ENCODE measurements at regions not wholly inside any gene's neighbourhood (a gene's known extent, or its start where the extent isn't known, plus 50 kb on each side); places are given as distances from the start of the nearest gene placed in this dataset.

DNA sequence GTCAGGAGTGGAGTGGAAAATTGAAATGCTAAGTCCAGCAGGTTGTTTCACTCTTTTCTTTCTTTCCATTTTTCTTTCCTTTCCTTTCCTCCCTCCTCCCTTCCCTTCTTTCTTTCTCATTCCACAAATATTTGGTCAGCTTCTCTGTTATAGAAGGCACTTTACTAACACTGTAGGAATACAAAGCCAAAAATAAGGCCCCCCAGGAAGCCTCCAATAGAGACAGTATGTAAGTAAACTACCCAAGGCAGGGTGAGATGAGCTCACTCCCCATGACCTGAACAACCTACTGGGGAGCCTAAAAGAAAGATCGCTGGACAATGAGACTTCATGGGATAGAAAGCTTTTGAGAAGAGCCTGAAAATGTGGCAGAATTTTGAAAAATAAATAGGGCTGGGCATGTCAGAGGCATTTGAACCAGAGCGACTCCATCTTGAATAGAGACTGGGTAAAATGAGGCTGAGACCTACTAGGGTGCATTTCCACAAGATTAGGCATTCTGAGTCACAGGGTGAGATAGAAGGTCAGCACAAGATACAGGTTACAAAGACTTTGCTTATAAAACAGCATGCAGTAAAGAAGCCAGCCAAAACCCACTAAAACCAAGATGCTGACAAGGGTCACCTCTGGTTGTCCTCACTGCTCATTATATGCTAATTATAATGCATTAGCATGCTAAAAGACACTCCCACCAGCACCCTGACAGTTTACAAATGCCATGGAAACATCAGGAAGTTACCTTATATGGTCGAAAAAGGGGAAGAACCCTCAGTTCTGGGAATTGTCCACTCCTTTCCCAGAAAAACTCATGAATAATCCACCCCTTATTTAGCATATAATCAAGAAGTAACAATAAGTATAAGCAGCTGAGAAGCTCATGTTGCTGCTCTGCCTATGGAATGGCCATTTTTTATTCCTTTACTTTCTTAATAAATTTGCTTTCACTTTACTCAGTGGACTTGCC lies 158.9 kb upstream of the EGFLAM start:
- no peak for DNase-seq (ENCODE audit: low read depth in 3 of 3)

DNA sequence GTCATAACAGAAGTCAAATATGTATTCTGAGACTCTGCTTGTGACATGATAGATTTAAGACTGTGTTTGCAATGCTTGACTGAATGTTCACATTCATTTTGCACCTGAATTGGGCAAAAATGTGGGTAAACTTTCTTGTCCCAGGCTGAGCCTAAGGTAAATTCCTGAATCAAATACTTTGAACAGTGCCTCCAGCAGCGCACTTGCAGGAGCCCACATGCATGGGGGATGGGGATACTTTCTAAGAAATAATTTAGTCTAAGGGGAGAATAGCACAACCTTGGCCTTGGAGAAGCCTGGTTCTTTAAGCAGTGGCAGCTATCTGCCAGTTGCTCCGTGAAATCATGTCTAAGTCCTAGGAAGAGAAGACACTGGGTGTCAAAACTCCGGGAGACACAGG lies 163.5 kb upstream of the EGFLAM start:
- DNase-seq (ENCODE audit: low read depth in 3 of 3), result no peak

DNA sequence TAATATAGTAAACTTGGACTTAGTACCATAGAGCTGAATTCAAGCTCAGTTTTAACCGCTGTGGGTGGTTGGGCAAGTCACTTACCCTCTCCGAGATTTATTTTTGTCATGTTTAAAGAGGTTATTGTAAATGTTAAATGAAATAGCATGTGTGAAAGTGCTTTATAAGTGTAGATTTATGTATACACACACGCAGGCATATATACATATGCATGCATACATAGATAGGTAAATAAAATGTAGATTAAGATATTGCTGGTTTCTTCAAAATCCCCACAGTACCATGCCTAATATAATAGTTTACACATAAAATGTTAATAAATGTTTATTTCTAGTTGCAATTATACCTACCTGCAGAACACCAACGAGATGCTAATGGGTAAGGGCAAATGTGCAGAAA lies 164.5 kb upstream of the EGFLAM start:
- DNase-seq (ENCODE audit: low read depth in 3 of 3), result no peak

DNA sequence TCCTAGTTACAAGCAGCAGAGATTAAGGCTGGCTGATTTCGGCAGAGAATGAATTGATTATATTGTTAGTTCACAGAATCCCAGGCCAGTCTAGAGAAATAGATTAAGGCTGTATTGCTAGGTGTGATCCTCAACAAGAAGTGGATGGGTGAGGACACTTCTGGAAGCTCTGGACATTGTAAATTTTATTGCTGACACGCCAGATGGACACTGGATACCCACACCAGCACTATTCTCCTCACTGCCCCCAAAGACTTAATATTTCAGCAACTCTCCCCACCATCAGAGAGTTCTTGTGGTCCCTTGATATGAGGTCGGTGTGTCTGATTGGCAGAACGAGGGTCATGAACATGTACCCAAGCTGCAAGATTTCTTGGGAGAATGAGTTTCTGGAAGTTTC lies 171.6 kb upstream of the EGFLAM start:
- no peak for DNase-seq (ENCODE audit: low read depth in 3 of 3)

- DNase-seq (ENCODE audit: low read depth in 3 of 3), result no peak
These were observed 178.5 kb upstream of the EGFLAM start for GRCh38 chr5:38079620-38080402.

DNA sequence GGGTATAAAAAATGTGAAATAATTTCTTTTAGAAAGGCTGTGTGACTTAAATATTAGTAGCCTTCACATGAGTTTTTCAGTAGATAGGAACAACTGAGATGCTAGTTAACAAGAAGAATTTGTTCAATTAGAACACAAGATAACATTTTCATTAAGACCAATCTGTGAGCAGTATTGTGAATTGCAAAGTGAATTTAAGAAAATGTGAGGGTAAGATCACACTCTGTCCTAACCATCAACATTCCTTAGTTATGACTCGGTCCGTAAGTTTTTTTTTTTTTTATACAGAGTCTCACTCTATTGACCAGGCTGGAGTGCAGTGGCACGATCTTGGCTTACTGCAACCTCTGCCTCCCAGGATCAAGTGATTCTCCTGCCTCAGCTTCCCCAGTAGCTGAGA lies 180.2 kb upstream of the EGFLAM start:
- no peak for DNase-seq (ENCODE audit: low read depth in 3 of 3)

DNA sequence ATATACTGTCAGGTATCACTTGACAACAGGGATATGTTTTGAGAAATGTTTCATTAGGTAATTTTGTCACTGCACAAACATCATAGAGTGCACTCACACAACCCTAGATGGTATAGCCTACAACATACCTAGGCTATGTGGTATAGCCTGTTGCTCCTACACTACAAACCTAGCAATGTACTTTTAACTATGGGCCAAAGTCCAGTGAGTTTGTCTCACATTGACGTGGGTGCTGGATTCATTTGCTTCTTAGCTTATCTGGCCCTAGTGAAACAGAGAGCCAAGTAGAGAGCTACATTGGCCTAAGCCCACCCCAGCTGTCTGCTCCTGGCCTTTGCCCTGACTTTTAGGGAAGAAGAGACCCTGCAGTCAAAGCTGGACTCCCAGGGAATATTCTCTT lies 180.7 kb upstream of the EGFLAM start:
- no peak for DNase-seq (ENCODE audit: low read depth in 3 of 3)

- DNase-seq (ENCODE audit: low read depth in 3 of 3), result no peak
These were observed 186.3 kb upstream of the EGFLAM start for GRCh38 chr5:38071831-38072694.

GRCh38 chr5:38070304-38070950 lies 187.9 kb upstream of the EGFLAM start:
- no peak for DNase-seq (ENCODE audit: low read depth in 3 of 3)

DNA sequence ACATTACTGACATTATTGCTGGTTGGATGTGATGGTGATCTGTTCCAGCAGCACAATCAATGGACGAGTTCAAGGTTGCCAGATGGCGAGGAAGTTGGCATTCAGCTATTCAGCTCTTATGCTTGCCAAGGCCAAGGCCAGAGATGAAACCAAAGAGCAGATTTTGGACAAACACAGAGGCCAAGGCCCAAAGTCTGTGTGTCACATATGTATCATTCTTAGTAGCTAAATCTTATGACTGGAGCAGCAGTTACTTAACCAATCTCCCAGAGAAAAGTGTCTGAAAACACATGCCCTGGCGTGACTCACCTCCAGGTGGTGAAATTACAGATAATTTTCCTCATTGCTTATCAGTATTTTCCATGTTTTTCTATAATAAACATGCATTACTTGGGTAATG lies 189.0 kb upstream of the EGFLAM start:
- DNase-seq (ENCODE audit: low read depth in 3 of 3), result no peak

- no peak for DNase-seq (ENCODE audit: low read depth in 3 of 3)
These were observed 198.0 kb upstream of the EGFLAM start for GRCh38 chr5:38060354-38060753.

GRCh38 chr5:38059876-38060275 lies 198.5 kb upstream of the EGFLAM start:
- no peak for DNase-seq (ENCODE audit: low read depth in 3 of 3)

- no peak for DNase-seq (ENCODE audit: low read depth in 3 of 3)
These were observed 206.4 kb upstream of the EGFLAM start for GRCh38 chr5:38051711-38052511.

DNA sequence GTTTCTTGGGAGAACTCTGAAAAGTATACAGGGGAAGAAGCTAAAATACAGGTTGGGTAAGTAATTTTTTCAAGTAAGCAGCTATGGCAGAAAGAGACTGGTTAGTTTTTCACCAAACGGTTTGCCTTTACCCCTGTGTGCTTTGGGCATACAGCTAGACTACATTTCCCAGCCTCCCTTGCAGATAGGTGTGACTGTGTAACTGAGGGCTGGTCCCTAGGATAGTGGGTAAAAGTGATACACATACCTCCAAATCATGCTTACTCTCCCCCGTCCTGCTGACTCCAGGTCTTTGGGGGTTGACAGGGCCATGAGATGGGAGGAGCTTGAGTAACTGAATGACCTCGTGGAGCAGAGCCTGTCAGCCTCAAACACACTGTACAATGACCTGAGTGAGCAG lies 208.6 kb upstream of the GDNF start:
- no peak for DNase-seq (ENCODE audit: low read depth in 3 of 3)

DNA sequence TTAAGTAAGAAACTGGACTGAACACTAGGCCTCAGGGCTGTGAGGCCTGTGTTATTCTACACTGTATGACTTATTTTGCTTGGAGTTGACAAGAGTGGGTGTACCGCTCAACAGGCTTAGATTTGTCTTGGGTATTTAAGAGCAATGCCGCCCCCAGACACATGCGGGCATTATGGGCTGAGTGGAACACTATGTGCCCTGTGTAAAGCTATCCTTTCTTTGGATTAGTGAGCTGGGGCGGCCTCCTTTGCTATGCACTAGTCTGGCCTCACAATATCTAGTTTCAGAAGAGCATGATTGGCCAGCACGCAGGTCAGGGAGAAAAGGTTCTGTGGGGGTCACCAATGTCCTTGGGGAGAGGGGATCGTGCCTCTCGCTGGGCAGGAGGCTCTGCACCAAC lies 206.3 kb upstream of the GDNF start:
- no peak for DNase-seq (ENCODE audit: low read depth in 3 of 3)

DNA sequence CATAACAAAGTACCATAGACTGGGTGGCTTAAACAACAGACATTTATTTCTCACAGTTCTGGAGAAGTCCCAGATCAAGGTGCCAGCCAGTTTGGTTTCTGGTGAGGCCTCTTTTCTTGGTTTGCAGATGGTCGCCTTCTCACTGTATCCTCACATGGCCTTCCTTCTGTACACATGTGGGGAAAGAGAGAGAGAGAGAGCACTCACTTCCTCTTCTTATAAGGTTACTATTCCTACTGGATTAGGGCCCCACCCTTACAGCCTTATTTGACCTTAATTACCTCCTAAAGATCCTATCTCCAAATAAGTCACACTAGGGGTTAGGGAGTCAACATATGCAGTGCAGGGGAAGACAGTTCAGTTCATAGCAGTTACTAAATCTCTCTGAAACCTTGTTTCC lies 205.6 kb upstream of the GDNF start:
- no peak for DNase-seq (ENCODE audit: low read depth in 3 of 3)

- no peak for DNase-seq (ENCODE audit: low read depth in 3 of 3)
These were observed 200.0 kb upstream of the GDNF start for GRCh38 chr5:38039826-38040225.

DNA sequence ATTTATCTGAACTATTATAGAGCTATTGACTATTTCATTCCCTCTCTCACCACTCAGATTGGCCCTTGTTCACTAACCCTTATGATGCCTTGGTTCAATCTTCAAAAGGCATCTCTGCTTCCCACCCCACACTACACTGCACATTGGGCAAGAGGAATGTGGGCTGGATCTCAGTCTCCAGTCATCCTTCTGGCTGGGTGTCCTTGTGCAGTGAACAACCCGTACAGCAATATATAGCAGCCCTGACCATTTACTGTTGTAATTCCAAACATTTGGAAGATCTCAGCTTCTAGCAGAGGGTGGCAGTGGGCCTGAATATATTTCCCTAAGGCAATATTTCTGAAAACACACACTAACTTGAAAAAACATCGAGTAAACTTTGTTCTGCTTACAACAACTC lies 199.2 kb upstream of the GDNF start:
- no peak for DNase-seq (ENCODE audit: low read depth in 3 of 3)

DNA sequence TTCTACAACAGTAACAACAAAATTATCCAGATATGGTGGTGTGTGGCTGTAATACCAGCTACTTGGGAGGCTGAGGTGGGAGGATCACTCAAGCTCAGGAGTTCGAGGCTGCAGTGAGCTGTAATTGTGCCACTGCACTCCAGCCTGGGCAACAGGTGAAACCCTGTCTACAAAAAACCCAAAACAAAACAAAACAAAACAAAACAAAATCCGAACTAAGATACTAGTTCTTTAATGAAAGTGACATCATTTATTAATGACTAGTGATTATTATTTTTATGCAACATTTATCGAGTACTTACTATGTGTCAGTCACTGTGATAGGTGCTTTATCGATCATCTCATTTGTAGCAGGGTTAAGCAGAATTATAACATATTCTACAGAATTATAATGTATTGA lies 196.9 kb upstream of the GDNF start:
- DNase-seq (ENCODE audit: low read depth in 3 of 3), result no peak

- DNase-seq (ENCODE audit: low read depth in 3 of 3), result no peak
These were observed 192.3 kb upstream of the GDNF start for GRCh38 chr5:38032149-38032548.

DNA sequence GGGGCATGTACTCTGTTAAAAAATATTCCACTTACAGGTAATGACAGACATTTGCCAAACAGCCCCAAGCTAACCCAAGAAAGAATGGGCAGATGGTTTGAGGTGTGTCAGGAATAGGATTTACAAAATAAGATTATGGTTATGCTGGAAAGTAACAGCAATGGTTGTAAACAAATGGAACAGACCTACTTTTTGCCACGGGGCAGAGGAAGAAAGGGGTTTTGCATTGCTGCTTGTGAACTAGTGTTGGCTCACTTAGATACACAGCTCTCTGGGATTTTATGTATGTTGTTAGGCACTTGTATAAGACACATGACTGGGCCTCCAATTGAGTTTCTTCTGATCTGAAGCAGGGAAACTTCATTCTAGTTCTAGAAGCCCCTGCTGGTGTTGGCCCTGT lies 191.5 kb upstream of the GDNF start:
- no peak for DNase-seq (ENCODE audit: low read depth in 3 of 3)
